GM12878 (cell line): ENCODE measurements at regions not wholly inside any gene's neighbourhood (a gene's known extent, or its start where the extent isn't known, plus 50 kb on each side); places are given as distances from the start of the nearest gene placed in this dataset.

ENCODE experiments used
- BRCA1 ChIP-seq: IDR thresholded peaks from 2 replicates; pipeline ENCODE4 v1.6.1; 2011; ENCODE audit warnings: low read depth, low read length, improper control_type of control experiment
- EP300 ChIP-seq, 2 experiments: fragments of 150-350 bp in 1 of 2; IDR thresholded peaks; 2 replicates each; pipeline ENCODE4 v1.6.1; 2011 to 2012; ENCODE audit warnings: low read depth in 2 of 2, low read length in 2 of 2, borderline replicate concordance in 1 of 2, improper control_type of control experiment in 1 of 2, inconsistent platforms in 1 of 2; ENCODE audit not compliant: control insufficient read depth in 1 of 2
- EZH2 ChIP-seq: IDR thresholded peaks from 2 replicates; pipeline ENCODE4 v1.6.1; 2012; ENCODE audit warnings: low read depth, mild to moderate bottlenecking, control low read depth, inconsistent platforms, low read length, borderline replicate concordance; ENCODE audit not compliant: control insufficient read depth
- NR2C1 ChIP-seq: fragments of 450-650 bp; IDR thresholded peaks from 2 replicates; pipeline ENCODE4 v1.6.1; 2017; ENCODE audit warnings: antibody characterized with exemption, mild to moderate bottlenecking, moderate library complexity
- RFX5 ChIP-seq: IDR thresholded peaks from 2 replicates; pipeline ENCODE4 v1.6.1; 2011; ENCODE audit warnings: low read depth, low read length, improper control_type of control experiment
- YY1 ChIP-seq: IDR thresholded peaks from 2 replicates; pipeline ENCODE4 v1.6.1; 2011; ENCODE audit warnings: low read depth, mild to moderate bottlenecking, low read length

GRCh38 chr16:89038221-89038721 is 55.4 kb upstream of the ACSF3 start:
- TF ChIP-seq EP300 (IDR thresholded peaks at IDR 0.05; ENCODE audit: borderline replicate concordance in 1 of 2, control insufficient read depth in 1 of 2, low read depth in 2 of 2, low read length in 2 of 2) (no peak), BRCA1 (no peak), NR2C1 (no peak), EZH2 (no peak), RFX5 (no peak), YY1 (no peak)
